ENCODE measurements at regions not wholly inside any gene's neighbourhood (a gene's known extent, or its start where the extent isn't known, plus 50 kb on each side); places are given as distances from the start of the nearest gene placed in this dataset.

GRCh38 chr13:112202966-112203365, 136.0 kb downstream of the SOX1 start:
- TF ChIP-seq CTCF (IDR thresholded peaks at IDR 0.05): no peak
- no peak for TF ChIP-seq POLR2A (IDR thresholded peaks at IDR 0.05)
- no peak for TF ChIP-seq POLR2AphosphoS5 (IDR thresholded peaks at IDR 0.05; ENCODE audit: insufficient read depth in 1 of 2, low read depth in 1 of 2)
